ENCODE measurements at regions not wholly inside any gene's neighbourhood (a gene's known extent, or its start where the extent isn't known, plus 50 kb on each side); places are given as distances from the start of the nearest gene placed in this dataset.

DNA sequence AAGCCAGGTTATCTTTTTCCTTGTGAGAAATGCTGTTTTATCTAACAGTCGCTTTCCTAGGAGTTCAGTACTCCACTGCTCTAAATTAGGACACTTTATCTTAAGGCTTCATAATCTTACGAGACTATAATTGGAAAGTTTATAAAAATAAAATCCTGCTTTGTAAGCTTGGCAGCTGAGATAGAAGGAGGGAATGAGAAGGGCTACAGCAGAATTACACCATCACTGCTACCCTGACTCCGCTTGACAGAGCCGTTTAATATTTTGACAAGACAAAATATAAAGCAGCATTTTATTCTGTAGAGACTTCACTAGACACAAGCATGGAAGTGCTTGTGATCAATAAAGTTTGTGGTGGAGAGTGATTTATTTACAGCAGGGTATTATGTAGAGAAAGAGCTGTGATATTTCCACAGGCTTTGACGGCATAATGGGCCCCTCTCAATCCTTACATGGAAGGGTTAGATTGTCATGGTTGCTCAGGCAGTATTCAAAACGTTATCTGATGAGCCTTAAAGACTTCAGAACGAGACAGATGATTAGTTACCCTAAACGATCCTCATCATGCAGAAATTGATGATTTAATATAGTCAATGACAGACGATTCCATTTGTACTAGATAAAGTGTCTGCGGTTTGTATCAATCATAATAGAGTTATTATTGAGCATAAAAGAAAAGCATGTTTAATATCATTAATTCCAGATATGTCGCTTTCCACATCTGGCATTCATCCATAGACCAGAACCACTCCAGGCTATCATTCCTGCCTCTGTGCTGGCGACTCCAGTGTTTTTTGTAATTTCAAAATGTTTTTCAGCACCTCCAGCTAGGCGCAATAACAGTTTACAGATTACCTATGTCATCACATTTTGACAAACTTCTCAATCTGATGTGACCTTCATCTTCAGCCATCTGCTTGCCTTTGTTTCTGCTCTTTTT lies 242.2 kb downstream of the FIGN start:
- no peak for TF ChIP-seq SUZ12 (IDR thresholded peaks at IDR 0.05; ENCODE audit: extremely low read depth, insufficient read depth, insufficient read length)
- no peak for TF ChIP-seq ZNF274 (IDR thresholded peaks at IDR 0.05; ENCODE audit: low read depth, low read length)
- TF ChIP-seq YY1 (IDR thresholded peaks at IDR 0.05; ENCODE audit: insufficient read depth, insufficient read length), result no peak

GRCh38 chr2:163491850-163492249 lies 244.0 kb downstream of the FIGN start:
- Histone ChIP-seq H3K36me3 (ENCODE audit: insufficient read depth, insufficient read length, low read length) (no peaks in the 10 kb centered on the region), H3K4me3 (ENCODE audit: insufficient read length, low read depth) (no peak overlapping the region), H3K4me1 (ENCODE audit: insufficient read depth, insufficient read length) (no peaks in the 10 kb centered on the region)

More for the DNA sequence above, 242.2 kb downstream of the FIGN start:
- H3K9ac ChIP-seq (ENCODE audit: insufficient read length, low read depth), result no peak overlapping the region
- no peak for DNase-seq (ENCODE audit: low read depth, low spot score)
- no peaks in the 10 kb centered on the region for H3K27me3 ChIP-seq (ENCODE audit: insufficient read depth, insufficient read length)
- no peak overlapping the region for H3K4me3 ChIP-seq (ENCODE audit: insufficient read length, low read depth)
- H3K36me3 ChIP-seq (ENCODE audit: insufficient read depth, insufficient read length, low read length), result no peaks in the 10 kb centered on the region
- no peaks in the 10 kb centered on the region for H3K4me1 ChIP-seq (ENCODE audit: insufficient read depth, insufficient read length)
- no peaks in the 10 kb centered on the region for H3K9me3 ChIP-seq (ENCODE audit: insufficient read depth, low read length)

GRCh38 chr2:163490281-163490680 lies 245.5 kb downstream of the FIGN start:
- TF ChIP-seq YY1 (IDR thresholded peaks at IDR 0.05; ENCODE audit: insufficient read depth, insufficient read length) (no peak), ZNF274 (IDR thresholded peaks at IDR 0.05; ENCODE audit: low read depth, low read length) (no peak), SUZ12 (IDR thresholded peaks at IDR 0.05; ENCODE audit: extremely low read depth, insufficient read depth, insufficient read length) (no peak)
- Histone ChIP-seq H3K27me3 (ENCODE audit: insufficient read depth, insufficient read length) (no peaks in the 10 kb centered on the region), H3K4me1 (ENCODE audit: insufficient read depth, insufficient read length) (no peaks in the 10 kb centered on the region), H3K9me3 (ENCODE audit: insufficient read depth, low read length) (no peaks in the 10 kb centered on the region), H3K4me3 (ENCODE audit: insufficient read length, low read depth) (no peak overlapping the region), H3K9ac (ENCODE audit: insufficient read length, low read depth) (no peak overlapping the region), H3K36me3 (ENCODE audit: insufficient read depth, insufficient read length, low read length) (no peaks in the 10 kb centered on the region)
- DNase-seq (ENCODE audit: low read depth, low spot score), result no peak

More at GRCh38 chr2:163491850-163492249, 244.0 kb downstream of the FIGN start:
- Histone ChIP-seq H3K27me3 (ENCODE audit: insufficient read depth, insufficient read length) (no peaks in the 10 kb centered on the region), H3K9me3 (ENCODE audit: insufficient read depth, low read length) (no peaks in the 10 kb centered on the region), H3K9ac (ENCODE audit: insufficient read length, low read depth) (no peak overlapping the region)
- DNase-seq (ENCODE audit: low read depth, low spot score), result no peak
- no peak for TF ChIP-seq ZNF274 (IDR thresholded peaks at IDR 0.05; ENCODE audit: low read depth, low read length)
- TF ChIP-seq YY1 (IDR thresholded peaks at IDR 0.05; ENCODE audit: insufficient read depth, insufficient read length), result no peak
- TF ChIP-seq SUZ12 (IDR thresholded peaks at IDR 0.05; ENCODE audit: extremely low read depth, insufficient read depth, insufficient read length), result no peak

- Histone ChIP-seq H3K27me3 (ENCODE audit: insufficient read depth, insufficient read length) (no peaks in the 10 kb centered on the region), H3K9ac (ENCODE audit: insufficient read length, low read depth) (no peak overlapping the region), H3K9me3 (ENCODE audit: insufficient read depth, low read length) (no peaks in the 10 kb centered on the region), H3K4me3 (ENCODE audit: insufficient read length, low read depth) (no peak overlapping the region), H3K36me3 (ENCODE audit: insufficient read depth, insufficient read length, low read length) (no peaks in the 10 kb centered on the region), H3K4me1 (ENCODE audit: insufficient read depth, insufficient read length) (no peaks in the 10 kb centered on the region)
- TF ChIP-seq ZNF274 (IDR thresholded peaks at IDR 0.05; ENCODE audit: low read depth, low read length), result no peak
- no peak for TF ChIP-seq YY1 (IDR thresholded peaks at IDR 0.05; ENCODE audit: insufficient read depth, insufficient read length)
- TF ChIP-seq SUZ12 (IDR thresholded peaks at IDR 0.05; ENCODE audit: extremely low read depth, insufficient read depth, insufficient read length), result no peak
- DNase-seq (ENCODE audit: low read depth, low spot score), result no peak
These were observed 254.3 kb downstream of the FIGN start for GRCh38 chr2:163481515-163481914.

DNA sequence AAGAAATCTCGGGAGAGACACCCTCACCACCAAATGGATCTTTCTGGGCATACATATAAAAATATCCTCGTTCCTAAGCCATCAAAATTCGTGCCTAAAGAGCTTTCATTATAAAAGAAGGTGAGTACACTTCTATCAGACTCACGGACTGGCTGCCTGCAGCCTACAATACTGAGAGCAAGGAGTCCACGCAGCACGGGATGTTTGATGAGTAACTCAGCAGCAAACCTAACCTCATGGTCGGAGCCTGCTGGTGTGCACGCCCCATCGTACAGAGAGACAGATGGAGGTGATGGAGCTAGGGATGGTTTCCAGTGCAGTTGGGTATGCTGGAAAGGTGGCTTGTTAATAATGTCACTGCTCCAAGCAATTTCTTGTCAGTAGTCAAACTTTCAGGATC lies 256.2 kb downstream of the FIGN start:
- Histone ChIP-seq H3K9ac (ENCODE audit: insufficient read length, low read depth) (no peak overlapping the region), H3K9me3 (ENCODE audit: insufficient read depth, low read length) (no peaks in the 10 kb centered on the region), H3K4me3 (ENCODE audit: insufficient read length, low read depth) (no peak overlapping the region), H3K36me3 (ENCODE audit: insufficient read depth, insufficient read length, low read length) (no peaks in the 10 kb centered on the region), H3K27me3 (ENCODE audit: insufficient read depth, insufficient read length) (no peaks in the 10 kb centered on the region), H3K4me1 (ENCODE audit: insufficient read depth, insufficient read length) (no peaks in the 10 kb centered on the region)
- no peak for DNase-seq (ENCODE audit: low read depth, low spot score)
- TF ChIP-seq ZNF274 (IDR thresholded peaks at IDR 0.05; ENCODE audit: low read depth, low read length), result no peak
- TF ChIP-seq YY1 (IDR thresholded peaks at IDR 0.05; ENCODE audit: insufficient read depth, insufficient read length), result no peak
- no peak for TF ChIP-seq SUZ12 (IDR thresholded peaks at IDR 0.05; ENCODE audit: extremely low read depth, insufficient read depth, insufficient read length)

- Histone ChIP-seq H3K4me1 (ENCODE audit: insufficient read depth, insufficient read length) (no peaks in the 10 kb centered on the region), H3K36me3 (ENCODE audit: insufficient read depth, insufficient read length, low read length) (no peaks in the 10 kb centered on the region), H3K27me3 (ENCODE audit: insufficient read depth, insufficient read length) (no peaks in the 10 kb centered on the region), H3K9me3 (ENCODE audit: insufficient read depth, low read length) (no peaks in the 10 kb centered on the region), H3K9ac (ENCODE audit: insufficient read length, low read depth) (no peak overlapping the region), H3K4me3 (ENCODE audit: insufficient read length, low read depth) (no peak overlapping the region)
- no peak for TF ChIP-seq ZNF274 (IDR thresholded peaks at IDR 0.05; ENCODE audit: low read depth, low read length)
- no peak for TF ChIP-seq SUZ12 (IDR thresholded peaks at IDR 0.05; ENCODE audit: extremely low read depth, insufficient read depth, insufficient read length)
- no peak for TF ChIP-seq YY1 (IDR thresholded peaks at IDR 0.05; ENCODE audit: insufficient read depth, insufficient read length)
- no peak for DNase-seq (ENCODE audit: low read depth, low spot score)
These were observed 260.0 kb downstream of the FIGN start for GRCh38 chr2:163475815-163476214.

DNA sequence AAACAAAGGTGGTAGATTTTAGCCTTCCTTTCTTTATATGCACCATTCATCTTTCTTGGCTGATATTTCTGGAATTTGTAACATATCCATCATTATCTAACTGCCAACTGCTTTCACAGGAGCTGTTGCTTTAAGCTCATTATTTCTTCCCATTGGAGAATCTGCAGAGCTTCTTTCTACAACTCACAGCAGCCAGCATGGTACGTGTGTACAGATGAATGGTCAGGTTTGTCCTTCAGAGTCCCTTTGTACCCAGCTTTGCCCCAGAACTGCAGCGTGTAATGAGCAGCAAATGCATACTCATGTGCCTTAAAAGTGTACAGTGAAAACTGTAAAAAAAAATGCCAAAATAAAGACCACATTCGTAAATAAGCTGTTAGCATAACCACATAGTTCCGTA lies 260.9 kb downstream of the FIGN start:
- Histone ChIP-seq H3K9me3 (ENCODE audit: insufficient read depth, low read length) (no peaks in the 10 kb centered on the region), H3K27me3 (ENCODE audit: insufficient read depth, insufficient read length) (no peaks in the 10 kb centered on the region), H3K36me3 (ENCODE audit: insufficient read depth, insufficient read length, low read length) (no peaks in the 10 kb centered on the region), H3K4me3 (ENCODE audit: insufficient read length, low read depth) (no peak overlapping the region), H3K9ac (ENCODE audit: insufficient read length, low read depth) (no peak overlapping the region), H3K4me1 (ENCODE audit: insufficient read depth, insufficient read length) (no peaks in the 10 kb centered on the region)
- no peak for DNase-seq (ENCODE audit: low read depth, low spot score)
- TF ChIP-seq SUZ12 (IDR thresholded peaks at IDR 0.05; ENCODE audit: extremely low read depth, insufficient read depth, insufficient read length) (no peak), YY1 (IDR thresholded peaks at IDR 0.05; ENCODE audit: insufficient read depth, insufficient read length) (no peak), ZNF274 (IDR thresholded peaks at IDR 0.05; ENCODE audit: low read depth, low read length) (no peak)
